PC-3 (cell line): ENCODE measurements at regions not wholly inside any gene's neighbourhood (a gene's known extent, or its start where the extent isn't known, plus 50 kb on each side); places are given as distances from the start of the nearest gene placed in this dataset.

Source experiments
- CTCF ChIP-seq: fragments of 300-600 bp; sonication (generic); conservative IDR thresholded peaks from 2 replicates; pipeline ENCODE4 v1.5.1; 2017; ENCODE audit warnings: antibody characterized with exemption, low read depth, mild to moderate bottlenecking, low read length
- EZH2 ChIP-seq: fragments of 300-600 bp; sonication (generic); IDR thresholded peaks from one replicate; pipeline ENCODE4 v1.6.1; 2017; ENCODE audit warnings: antibody characterized with exemption, mild to moderate bottlenecking, low read length; ENCODE audit not compliant: unreplicated experiment
- EZH2phosphoT487 ChIP-seq: fragments of 300-600 bp; sonication (generic); IDR thresholded peaks from 2 replicates; pipeline ENCODE4 v1.6.1; 2018; ENCODE audit warnings: mild to moderate bottlenecking, antibody characterized with exemption, low read length, borderline replicate concordance

- TF ChIP-seq CTCF (no peak), EZH2phosphoT487 (no peak), EZH2 (no peak)
These were observed 340.0 kb upstream of the RASGEF1B start for GRCh38 chr4:81811562-81812293.
